Spleen (tissue), 7 donors: ENCODE measurements at regions not wholly inside any gene's neighbourhood (a gene's known extent, or its start where the extent isn't known, plus 50 kb on each side); places are given as distances from the start of the nearest gene placed in this dataset.

Experiments used
- CTCF ChIP-seq, 11 experiments: fragments of 200-600 bp in 7 of 11; fragments of 450-650 bp in 4 of 11; sonication (generic) in 4 of 11; IDR thresholded peaks in 8 of 11; conservative IDR thresholded peaks in 3 of 11; 1 replicate in 7 of 11; 2 replicates in 4 of 11; pipeline versions ENCODE4 v1.4.0 to v1.8.0; 2016 to 2021; ENCODE audit warnings: antibody characterized with exemption in 11 of 11, inconsistent platforms in 4 of 11, mild to moderate bottlenecking in 1 of 11
- POLR2A ChIP-seq, 3 donors: fragments of 450-650 bp; IDR thresholded peaks; one replicate each; pipeline ENCODE4 v1.5.1; 2017; ENCODE audit warnings: antibody characterized with exemption in 3 of 3, mild to moderate bottlenecking in 1 of 3
- donor health status: DM: no; HTN: no; CAD: no; lungs with moderate emphysema.
- donor health status: DM: no; HTN: no; CAD: no.
- donor health status: DM: no; HTN: no; CAD: no.

- TF ChIP-seq CTCF (IDR thresholded peaks at IDR 0.05 in 8 of 11, conservative IDR thresholded peaks at IDR 0.05 in 3 of 11), result no peak
- no peak for TF ChIP-seq POLR2A (IDR thresholded peaks at IDR 0.05)
Measured at GRCh38 chr12:59941461-59941860, 345.6 kb downstream of the SLC16A7 start.
